ENCODE measurements at regions not wholly inside any gene's neighbourhood (a gene's known extent, or its start where the extent isn't known, plus 50 kb on each side); places are given as distances from the start of the nearest gene placed in this dataset.

DNA sequence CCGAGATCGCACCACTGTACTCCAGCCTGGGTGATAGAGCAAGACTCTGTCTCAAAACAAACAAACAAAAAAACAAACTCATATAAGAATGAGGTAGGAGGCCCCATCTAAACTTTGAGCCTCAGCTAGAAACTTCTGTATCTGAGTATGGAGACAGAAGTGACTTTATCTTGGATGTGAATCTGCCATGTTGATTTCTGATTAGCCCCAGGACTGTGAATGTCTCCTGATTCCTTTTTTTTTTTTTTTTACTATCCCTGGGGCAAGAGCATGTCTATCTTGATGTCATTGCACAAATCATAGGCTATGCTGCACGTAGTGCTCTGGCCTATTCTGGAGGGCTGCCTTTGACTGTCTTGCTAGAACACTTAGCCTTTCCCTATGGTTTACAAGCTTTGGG is 211.0 kb downstream of the PTPRU start:
- H3K27ac ChIP-seq (ENCODE audit: low read depth, low read length), result no peak overlapping the region
- no peaks in the 10 kb centered on the region for H3K9me3 ChIP-seq (ENCODE audit: control insufficient read depth in 1 of 2, insufficient read depth in 1 of 2, low read depth in 1 of 2, low read length in 2 of 2)
- no peak overlapping the region for H3K4me3 ChIP-seq (replicated peaks in 1 of 2; ENCODE audit: low read depth in 1 of 2, low read length in 2 of 2)
- DNase-seq (ENCODE audit: low read depth, low spot score) (no peak), ATAC-seq (no peak)
- no TSS peak for BruUV-seq (replicated peaks)
- peaks cover 0 to 5% of the 10 kb centered on the region in 2 experiments; a peak in 2 of 4 replicates for H3K4me1 ChIP-seq (ENCODE audit: control insufficient read depth in 1 of 2, insufficient read depth in 2 of 2, low read length in 2 of 2)
- no peaks in the 10 kb centered on the region for H4K20me1 ChIP-seq (ENCODE audit: insufficient read depth)
- ChIA-PET RAD21 (ENCODE audit: low non-redundant PET in 1 of 2, low total read pairs in 2 of 2, uncharacterized antibody in 2 of 2, unreplicated experiment in 2 of 2) (no interaction called here), POLR2A (no interaction called here), CTCF (interaction anchor here (1.0 kb wide), 1 partner anchor 32 kb away, joined by 3 read pairs; no protein-coding TSS in a partner anchor)
- H3K9me2 ChIP-seq (ENCODE audit: insufficient read depth), result no peaks in the 10 kb centered on the region
- peaks cover 19% of the 10 kb centered on the region for H3K27me3 ChIP-seq (ENCODE audit: insufficient read depth, low read length)
- intact Hi-C loops (cut with micrococcal nuclease), result no loop called here
- no peak overlapping the region for H3K4me2 ChIP-seq (ENCODE audit: low read length)
- TF ChIP-seq EZH2phosphoT487 (IDR thresholded peaks at IDR 0.05; ENCODE audit: borderline replicate concordance), result no peak
- no peak for TF ChIP-seq POLR2A (IDR thresholded peaks at IDR 0.05; ENCODE audit: borderline replicate concordance, extremely low read depth, insufficient read depth, insufficient read length)
- TF ChIP-seq FOSL1 (IDR thresholded peaks at IDR 0.05; ENCODE audit: low read depth), result no peak
- TF ChIP-seq POLR2AphosphoS5 (IDR thresholded peaks at IDR 0.05; ENCODE audit: low read depth, low read length), result no peak
- no peak for TF ChIP-seq SRF (IDR thresholded peaks at IDR 0.05; ENCODE audit: low read depth)
- TF ChIP-seq ZFX (IDR thresholded peaks at IDR 0.05), result no peak
- no peak for TF ChIP-seq RAD21 (IDR thresholded peaks at IDR 0.05; ENCODE audit: low read depth)
- TF ChIP-seq REST (IDR thresholded peaks at IDR 0.05; ENCODE audit: low read depth), result no peak
- no peak for TF ChIP-seq EZH2 (IDR thresholded peaks at IDR 0.05)
- no peak for TF ChIP-seq SP1 (IDR thresholded peaks at IDR 0.05; ENCODE audit: low read depth)
- no peak for TF ChIP-seq JUND (IDR thresholded peaks at IDR 0.05)
- no peak for TF ChIP-seq SIN3A (IDR thresholded peaks at IDR 0.05; ENCODE audit: low read depth)
- no peak for TF ChIP-seq ATF3 (IDR thresholded peaks at IDR 0.05)
- TF ChIP-seq, protein P1, sequence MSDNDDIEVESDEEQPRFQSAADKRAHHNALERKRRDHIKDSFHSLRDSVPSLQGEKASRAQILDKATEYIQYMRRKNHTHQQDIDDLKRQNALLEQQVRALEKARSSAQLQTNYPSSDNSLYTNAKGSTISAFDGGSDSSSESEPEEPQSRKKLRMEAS (IDR thresholded peaks at IDR 0.05), result no peak
- TF ChIP-seq EGR1 (IDR thresholded peaks at IDR 0.05; ENCODE audit: low read depth), result no peak
- TF ChIP-seq, protein P2, sequence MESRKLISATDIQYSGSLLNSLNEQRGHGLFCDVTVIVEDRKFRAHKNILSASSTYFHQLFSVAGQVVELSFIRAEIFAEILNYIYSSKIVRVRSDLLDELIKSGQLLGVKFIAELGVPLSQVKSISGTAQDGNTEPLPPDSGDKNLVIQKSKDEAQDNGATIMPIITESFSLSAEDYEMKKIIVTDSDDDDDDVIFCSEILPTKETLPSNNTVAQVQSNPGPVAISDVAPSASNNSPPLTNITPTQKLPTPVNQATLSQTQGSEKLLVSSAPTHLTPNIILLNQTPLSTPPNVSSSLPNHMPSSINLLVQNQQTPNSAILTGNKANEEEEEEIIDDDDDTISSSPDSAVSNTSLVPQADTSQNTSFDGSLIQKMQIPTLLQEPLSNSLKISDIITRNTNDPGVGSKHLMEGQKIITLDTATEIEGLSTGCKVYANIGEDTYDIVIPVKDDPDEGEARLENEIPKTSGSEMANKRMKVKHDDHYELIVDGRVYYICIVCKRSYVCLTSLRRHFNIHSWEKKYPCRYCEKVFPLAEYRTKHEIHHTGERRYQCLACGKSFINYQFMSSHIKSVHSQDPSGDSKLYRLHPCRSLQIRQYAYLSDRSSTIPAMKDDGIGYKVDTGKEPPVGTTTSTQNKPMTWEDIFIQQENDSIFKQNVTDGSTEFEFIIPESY (IDR thresholded peaks at IDR 0.05; ENCODE audit: extremely low read depth, insufficient replicate concordance, low read length), result no peak
- TF ChIP-seq CBX3 (IDR thresholded peaks at IDR 0.05; ENCODE audit: low read depth), result no peak
- TF ChIP-seq CTCF (IDR thresholded peaks at IDR 0.05 in 2 of 3, conservative IDR thresholded peaks at IDR 0.05 in 1 of 3; ENCODE audit: borderline replicate concordance in 1 of 3, insufficient read depth in 1 of 3, low read depth in 2 of 3, low read length in 2 of 3), result no peak
- no peaks in the 10 kb centered on the region for H3K79me2 ChIP-seq (ENCODE audit: insufficient read depth, low read length)
- H3K9ac ChIP-seq (ENCODE audit: low read length), result no peak overlapping the region
- H2AFZ ChIP-seq (ENCODE audit: low read depth, low read length, poor library complexity, severe bottlenecking), result no peak overlapping the region
- H3K36me3 ChIP-seq (ENCODE audit: control insufficient read depth in 1 of 2, insufficient read depth in 2 of 2, low read length in 2 of 2), result no peaks in the 10 kb centered on the region

All from HCT116 (cell line).